Mesenchymal stem cell (in vitro differentiated cells and primary cell): ENCODE measurements at regions not wholly inside any gene's neighbourhood (a gene's known extent, or its start where the extent isn't known, plus 50 kb on each side); places are given as distances from the start of the nearest gene placed in this dataset.
A peak's percentile ranks its signal among the peaks of the same experiment; 100 is the strongest.
"Not testable (repeated sequence)": the region's sequence is repeated elsewhere in the genome, so short reads cannot be mapped to it uniquely, and the experiment has no call there.

Source experiments
- DNase-seq: peaks from one replicate; pipeline ENCODE4 v3.0.0-alpha.2; 2013
- H2AFZ ChIP-seq: one replicate; pipeline ENCODE4 v1.6.1; 2013; ENCODE audit warnings: low read depth, mild to moderate bottlenecking, control low read depth, inconsistent platforms, low read length, moderate library complexity
- H2AK5ac ChIP-seq: 2 replicates; pipeline ENCODE4 v1.6.1; 2013; ENCODE audit warnings: low read length, moderate library complexity, mild to moderate bottlenecking, inconsistent platforms; ENCODE audit not compliant: severe bottlenecking
- H2BK120ac ChIP-seq: one replicate; pipeline ENCODE4 v1.6.1; 2013; ENCODE audit warnings: low read depth, mild to moderate bottlenecking, inconsistent platforms, low read length, moderate library complexity
- H2BK12ac ChIP-seq, 2 experiments: one replicate each; pipeline ENCODE4 v1.6.1; 2013; ENCODE audit warnings: inconsistent platforms in 2 of 2, low read length in 2 of 2, mild to moderate bottlenecking in 2 of 2, moderate library complexity in 2 of 2, control low read depth in 1 of 2
- H2BK15ac ChIP-seq: one replicate; pipeline ENCODE4 v1.6.1; 2013; ENCODE audit warnings: mild to moderate bottlenecking, low read depth, inconsistent platforms; ENCODE audit not compliant: poor library complexity, severe bottlenecking
- H2BK5ac ChIP-seq: 2 replicates; pipeline ENCODE4 v1.6.1; 2013; ENCODE audit warnings: low read depth, mild to moderate bottlenecking, low read length, control low read depth, inconsistent platforms; ENCODE audit not compliant: poor library complexity, severe bottlenecking
- H3K14ac ChIP-seq, 2 experiments: one replicate each; pipeline ENCODE4 v1.6.1; 2013; ENCODE audit warnings: inconsistent platforms in 2 of 2, low read length in 2 of 2, control low read depth in 1 of 2, mild to moderate bottlenecking in 1 of 2, moderate library complexity in 1 of 2
- H3K18ac ChIP-seq, 2 experiments: one replicate each; pipeline ENCODE4 v1.6.1; 2013; ENCODE audit warnings: inconsistent platforms in 2 of 2, low read length in 2 of 2, control low read depth in 1 of 2, low read depth in 1 of 2, mild to moderate bottlenecking in 1 of 2
- H3K23ac ChIP-seq, 2 experiments: one replicate each; pipeline ENCODE4 v1.6.1; 2013; ENCODE audit warnings: inconsistent platforms in 2 of 2, low read length in 2 of 2, mild to moderate bottlenecking in 2 of 2, moderate library complexity in 2 of 2, control low read depth in 1 of 2
- H3K27ac ChIP-seq: 2 replicates; pipeline ENCODE4 v1.5.1; 2013; ENCODE audit warnings: mild to moderate bottlenecking, moderate library complexity, low read length, control low read depth, inconsistent platforms; ENCODE audit not compliant: poor library complexity, severe bottlenecking
- H3K27me3 ChIP-seq, 2 experiments: 2 replicates each; pipeline versions ENCODE4 v1.6.1 to v1.7.0; 2013; ENCODE audit warnings: low read length in 2 of 2, mild to moderate bottlenecking in 2 of 2, moderate library complexity in 2 of 2, control low read depth in 1 of 2, inconsistent platforms in 1 of 2; ENCODE audit not compliant: control insufficient read depth in 1 of 2, insufficient read depth in 1 of 2
- H3K36me3 ChIP-seq, 2 experiments: 2 replicates each; pipeline versions ENCODE4 v1.6.1 to v1.7.0; 2013; ENCODE audit warnings: low read length in 2 of 2, control low read depth in 1 of 2, inconsistent platforms in 1 of 2, low read depth in 1 of 2, mild to moderate bottlenecking in 1 of 2; ENCODE audit not compliant: insufficient read depth in 2 of 2, control insufficient read depth in 1 of 2
- H3K4ac ChIP-seq, 2 experiments: one replicate each; pipeline ENCODE4 v1.6.1; 2013; ENCODE audit warnings: inconsistent platforms in 2 of 2, low read length in 2 of 2, mild to moderate bottlenecking in 2 of 2, moderate library complexity in 2 of 2, control low read depth in 1 of 2, low read depth in 1 of 2
- H3K4me1 ChIP-seq: 2 replicates; pipeline ENCODE4 v1.6.1; 2013; ENCODE audit warnings: low read depth, low read length, control low read depth; ENCODE audit not compliant: control insufficient read depth, insufficient read depth
- H3K4me2 ChIP-seq: 2 replicates; pipeline ENCODE4 v1.6.1; 2013; ENCODE audit warnings: low read length, mild to moderate bottlenecking, inconsistent platforms; ENCODE audit not compliant: poor library complexity, severe bottlenecking
- H3K4me3 ChIP-seq, 2 experiments: 2 replicates each; pipeline versions ENCODE4 v1.5.1 to v1.7.0; 2013; ENCODE audit warnings: low read length in 2 of 2, mild to moderate bottlenecking in 2 of 2, control low read depth in 1 of 2, low read depth in 1 of 2; ENCODE audit not compliant: insufficient read depth in 1 of 2
- H3K79me1 ChIP-seq: replicated peaks from 2 replicates; pipeline ENCODE4 v1.6.1; 2013; ENCODE audit warnings: mild to moderate bottlenecking, control low read depth, low read length, inconsistent platforms; ENCODE audit not compliant: poor library complexity, severe bottlenecking
- H3K9ac ChIP-seq: 2 replicates; pipeline ENCODE4 v1.7.0; 2013; ENCODE audit warnings: mild to moderate bottlenecking, low read length, moderate library complexity
- H3K9me3 ChIP-seq: 2 replicates; pipeline ENCODE4 v1.7.0; 2013; ENCODE audit warnings: mild to moderate bottlenecking, low read length; ENCODE audit not compliant: control insufficient read depth
- H4K8ac ChIP-seq: one replicate; pipeline ENCODE4 v1.6.1; 2013; ENCODE audit warnings: inconsistent platforms, mild to moderate bottlenecking, low read length, moderate library complexity
- H4K91ac ChIP-seq: one replicate; pipeline ENCODE4 v1.6.1; 2013; ENCODE audit warnings: mild to moderate bottlenecking, low read length, inconsistent platforms
- WGBS: methylation state at CpG from one replicate; pipeline ENCODE4 v1.1.7; 2013; ENCODE audit warnings: mixed read lengths; 5-methylcytosine and 5-hydroxymethylcytosine counted together

- peak overlapping the region; percentile 75 for H4K8ac ChIP-seq
- no peak overlapping the region for H4K91ac ChIP-seq
- no peak overlapping the region for H2AFZ ChIP-seq
- no peak overlapping the region for H2BK5ac ChIP-seq
- no peak overlapping the region for H2BK120ac ChIP-seq
- H3K9ac ChIP-seq: peak overlapping the region; percentile 69
- H3K4ac ChIP-seq: no peak overlapping the region
- H3K14ac ChIP-seq: no peak overlapping the region
- H3K27me3 ChIP-seq: no peaks in the 10 kb centered on the region
- no peaks in the 10 kb centered on the region for H3K79me1 ChIP-seq
- no peak overlapping the region for H3K27ac ChIP-seq
- H3K4me1 ChIP-seq: peaks cover 2% of the 10 kb centered on the region
- H2BK15ac ChIP-seq: no peak overlapping the region
- H3K36me3 ChIP-seq: no peaks in the 10 kb centered on the region
- no peak overlapping the region for H2AK5ac ChIP-seq
- H2BK12ac ChIP-seq: peak overlapping the region; percentile 33 to 56
- no peak overlapping the region for H3K18ac ChIP-seq
- H3K9me3 ChIP-seq: no peaks in the 10 kb centered on the region
- WGBS: 60% methylated on average over 2 of the region's 2 CpGs
- no peak for DNase-seq
- no peak overlapping the region for H3K4me2 ChIP-seq
- no peak overlapping the region for H3K4me3 ChIP-seq
- no peak overlapping the region for H3K23ac ChIP-seq
Measured at GRCh38 chr3:56926947-56927282, 125.2 kb upstream of the ARHGEF3 start.

GRCh38 chr3:56926243-56926946 lies 124.6 kb upstream of the ARHGEF3 start:
- no peak overlapping the region for H3K14ac ChIP-seq
- H2BK15ac ChIP-seq: no peak overlapping the region
- H3K9me3 ChIP-seq: no peaks in the 10 kb centered on the region
- H3K4me2 ChIP-seq: no peak overlapping the region
- no peak overlapping the region for H3K27ac ChIP-seq
- peaks cover 2% of the 10 kb centered on the region for H3K4me1 ChIP-seq
- no peak overlapping the region for H2BK5ac ChIP-seq
- H3K4ac ChIP-seq: no peak overlapping the region
- H2BK120ac ChIP-seq: peak overlapping the region; percentile 45
- no peaks in the 10 kb centered on the region for H3K36me3 ChIP-seq
- peak overlapping the region; percentile 69 for H3K9ac ChIP-seq
- peak overlapping the region; percentile 75 for H4K8ac ChIP-seq
- H3K79me1 ChIP-seq: no peaks in the 10 kb centered on the region
- H3K18ac ChIP-seq: peak overlapping the region; percentile 30 to 46
- H3K23ac ChIP-seq: no peak overlapping the region
- peak overlapping the region; percentile 7 to 60 for H2BK12ac ChIP-seq
- no peak overlapping the region for H3K4me3 ChIP-seq
- H2AK5ac ChIP-seq: no peak overlapping the region
- DNase-seq: peak; percentile 88
- WGBS: 67% methylated on average over 3 of the region's 3 CpGs
- H4K91ac ChIP-seq: no peak overlapping the region
- H2AFZ ChIP-seq: no peak overlapping the region
- no peaks in the 10 kb centered on the region for H3K27me3 ChIP-seq

- not testable (repeated sequence) for H2AK5ac ChIP-seq, H2BK5ac ChIP-seq
Measured at GRCh38 chr3:56924700-56925099, 123.0 kb upstream of the ARHGEF3 start.

GRCh38 chr3:56923526-56924224 lies 121.9 kb upstream of the ARHGEF3 start:
- Histone ChIP-seq H3K9me3 (no peaks in the 10 kb centered on the region), H3K9ac (no peak overlapping the region), H3K23ac (no peak overlapping the region), H4K91ac (no peak overlapping the region), H2BK12ac (no peak overlapping the region), H3K36me3 (no peaks in the 10 kb centered on the region), H3K27me3 (no peaks in the 10 kb centered on the region), H2AK5ac (no peak overlapping the region), H3K14ac (no peak overlapping the region), H3K4me2 (no peak overlapping the region), H2BK120ac (no peak overlapping the region), H3K4ac (no peak overlapping the region), H3K79me1 (no peaks in the 10 kb centered on the region), H3K18ac (no peak overlapping the region), H3K4me1 (peaks cover 1% of the 10 kb centered on the region), H2AFZ (no peak overlapping the region), H4K8ac (no peak overlapping the region), H3K4me3 (no peak overlapping the region), H2BK15ac (no peak overlapping the region), H2BK5ac (no peak overlapping the region), H3K27ac (no peak overlapping the region)
- 0% methylated on average over 3 of the region's 3 CpGs for WGBS
- DNase-seq: peak; percentile 83

More at GRCh38 chr3:56924700-56925099, 123.0 kb upstream of the ARHGEF3 start:
- DNase-seq, H3K27me3 ChIP-seq, H3K27ac ChIP-seq, H2AFZ ChIP-seq, H3K4me3 ChIP-seq, H3K79me1 ChIP-seq, H3K23ac ChIP-seq, H3K4me2 ChIP-seq, H3K4me1 ChIP-seq, H2BK15ac ChIP-seq, H3K14ac ChIP-seq, H3K9me3 ChIP-seq, H2BK120ac ChIP-seq, H3K36me3 ChIP-seq, H3K9ac ChIP-seq: not testable (repeated sequence)
- Histone ChIP-seq H4K91ac (peak overlapping the region; percentile 34), H2BK12ac (peak overlapping the region; percentile 88 to 90), H3K18ac (peak overlapping the region; percentile 13 to 37), H4K8ac (peak overlapping the region; percentile 27), H3K4ac (peak overlapping the region; percentile 6 to 32)
- 92% methylated on average over 1 of the region's 1 CpG for WGBS
